Peyer's patch (tissue), 4 donors: ENCODE measurements at regions not wholly inside any gene's neighbourhood (a gene's known extent, or its start where the extent isn't known, plus 50 kb on each side); places are given as distances from the start of the nearest gene placed in this dataset.

Experiments used
- DNase-seq, 3 donors: peaks; one replicate each; pipeline ENCODE4 v3.0.0-alpha.2; 2017 to 2019
- H3K27ac ChIP-seq, 4 donors: fragments of 200-600 bp; sonication (generic); one replicate each; pipeline ENCODE4 v1.5.1; 2016 to 2019
- H3K27me3 ChIP-seq, 2 donors: fragments of 200-600 bp; sonication (generic); one replicate each; pipeline ENCODE4 v1.5.1; 2019
- H3K36me3 ChIP-seq, 3 donors: fragments of 200-600 bp; sonication (generic); one replicate each; pipeline ENCODE4 v1.5.1; 2016 to 2019
- H3K4me1 ChIP-seq, 4 donors: fragments of 200-600 bp; sonication (generic); one replicate each; pipeline ENCODE4 v1.5.1; 2016 to 2019
- H3K4me3 ChIP-seq, 4 donors: fragments of 200-600 bp; sonication (generic); 1 replicate in 3 of 4; 2 replicates in 1 of 4; pipeline ENCODE4 v1.5.1; 2016 to 2019; ENCODE audit warnings: mild to moderate bottlenecking in 1 of 4
- H3K9me3 ChIP-seq, 4 donors: fragments of 200-600 bp; sonication (generic); one replicate each; pipeline ENCODE4 v1.5.1; 2016 to 2019; ENCODE audit warnings: mild to moderate bottlenecking in 1 of 4
- CTCF ChIP-seq, 6 experiments: fragments of 450-650 bp in 4 of 6; fragments of 200-600 bp in 2 of 6; sonication (generic) in 1 of 6; IDR thresholded peaks; one replicate each; pipeline ENCODE4 v1.5.1; 2017 to 2019; ENCODE audit warnings: antibody characterized with exemption in 6 of 6, mild to moderate bottlenecking in 3 of 6, moderate library complexity in 1 of 6
- POLR2A ChIP-seq, 2 donors: fragments of 450-650 bp; IDR thresholded peaks; one replicate each; pipeline ENCODE4 v1.5.1; 2017; ENCODE audit warnings: antibody characterized with exemption in 2 of 2, mild to moderate bottlenecking in 2 of 2, moderate library complexity in 2 of 2

GRCh38 chr15:35755237-35755802 is 209.4 kb upstream of the DPH6 start:
- Histone ChIP-seq H3K27ac (no peak overlapping the region), H3K4me1 (no peaks in the 10 kb centered on the region), H3K27me3 (no peaks in the 10 kb centered on the region), H3K4me3 (no peak overlapping the region), H3K36me3 (no peaks in the 10 kb centered on the region), H3K9me3 (no peaks in the 10 kb centered on the region)
- no peak for DNase-seq
- no peak for TF ChIP-seq CTCF (IDR thresholded peaks at IDR 0.05)
- no peak for TF ChIP-seq POLR2A (IDR thresholded peaks at IDR 0.05)

DNA sequence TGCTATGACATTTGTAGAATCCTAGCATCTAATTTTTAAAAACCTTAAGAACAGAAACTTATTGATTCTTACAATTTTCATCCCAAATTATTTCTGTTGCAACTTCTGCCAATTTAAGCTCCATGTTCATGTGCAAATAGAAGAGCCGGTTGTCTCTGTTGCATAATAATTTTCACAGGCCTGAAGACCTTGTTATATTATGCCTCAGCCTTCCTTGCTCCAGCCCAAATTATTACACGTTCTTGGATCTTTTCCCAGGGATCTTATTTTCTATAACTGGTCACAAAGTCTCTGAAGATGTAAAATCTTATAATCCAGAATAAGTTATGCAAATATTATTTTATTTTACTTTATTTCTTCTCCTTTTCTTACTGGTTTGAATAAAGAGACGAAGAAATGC is 210.7 kb upstream of the DPH6 start:
- H3K4me1 ChIP-seq: no peaks in the 10 kb centered on the region
- H3K4me3 ChIP-seq: no peak overlapping the region
- no peaks in the 10 kb centered on the region for H3K27me3 ChIP-seq
- H3K9me3 ChIP-seq: no peaks in the 10 kb centered on the region
- TF ChIP-seq CTCF (IDR thresholded peaks at IDR 0.05) (no peak), POLR2A (IDR thresholded peaks at IDR 0.05) (no peak)
- H3K27ac ChIP-seq: no peak overlapping the region
- DNase-seq: no peak
- H3K36me3 ChIP-seq: no peaks in the 10 kb centered on the region

DNA sequence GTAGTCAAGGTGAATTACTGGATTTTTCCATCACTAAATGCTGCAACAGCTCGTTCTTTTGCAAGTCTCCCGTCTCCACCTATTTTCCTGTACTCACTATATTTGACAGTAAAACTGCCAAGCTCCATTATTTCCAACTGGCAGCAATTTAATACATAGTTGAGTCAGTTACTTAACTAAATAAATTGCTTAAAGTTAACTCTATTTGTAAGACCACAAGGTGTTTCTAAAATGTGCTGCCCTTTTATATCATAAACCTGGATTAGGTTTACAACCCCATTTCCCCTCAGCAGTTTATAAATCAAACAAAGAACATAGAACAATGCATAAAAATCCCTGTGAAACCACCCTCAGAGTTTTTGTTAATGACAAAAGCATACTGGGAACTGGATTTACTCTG is 211.4 kb upstream of the DPH6 start:
- H3K4me3 ChIP-seq: no peak overlapping the region
- H3K36me3 ChIP-seq: no peaks in the 10 kb centered on the region
- no peaks in the 10 kb centered on the region for H3K4me1 ChIP-seq
- TF ChIP-seq POLR2A (IDR thresholded peaks at IDR 0.05) (no peak), CTCF (IDR thresholded peaks at IDR 0.05) (no peak)
- no peak overlapping the region for H3K27ac ChIP-seq
- no peak for DNase-seq
- H3K27me3 ChIP-seq: no peaks in the 10 kb centered on the region
- H3K9me3 ChIP-seq: no peaks in the 10 kb centered on the region

DNA sequence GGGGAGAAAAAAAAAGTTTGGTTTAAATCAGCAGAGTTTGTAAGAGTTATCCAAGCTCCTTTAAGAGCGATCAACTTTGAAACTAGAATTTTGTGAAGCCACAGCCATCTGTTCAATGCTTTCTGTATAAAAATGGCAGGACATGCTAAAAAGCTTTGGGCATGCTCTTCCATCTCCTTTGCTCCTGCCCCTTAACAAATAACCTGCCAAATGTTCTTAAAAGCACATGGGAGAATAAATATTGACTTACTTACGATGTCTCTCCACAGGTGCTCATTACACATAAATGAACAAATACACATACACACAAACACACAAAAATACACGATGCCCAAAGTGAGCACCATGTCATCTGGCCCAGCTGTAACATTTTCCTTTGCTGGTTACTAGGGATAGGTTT is 211.8 kb upstream of the DPH6 start:
- no peak for DNase-seq
- Histone ChIP-seq H3K4me3 (no peak overlapping the region), H3K27me3 (no peaks in the 10 kb centered on the region), H3K27ac (no peak overlapping the region), H3K9me3 (no peaks in the 10 kb centered on the region), H3K36me3 (no peaks in the 10 kb centered on the region), H3K4me1 (no peaks in the 10 kb centered on the region)
- TF ChIP-seq POLR2A (IDR thresholded peaks at IDR 0.05): no peak
- no peak for TF ChIP-seq CTCF (IDR thresholded peaks at IDR 0.05)

DNA sequence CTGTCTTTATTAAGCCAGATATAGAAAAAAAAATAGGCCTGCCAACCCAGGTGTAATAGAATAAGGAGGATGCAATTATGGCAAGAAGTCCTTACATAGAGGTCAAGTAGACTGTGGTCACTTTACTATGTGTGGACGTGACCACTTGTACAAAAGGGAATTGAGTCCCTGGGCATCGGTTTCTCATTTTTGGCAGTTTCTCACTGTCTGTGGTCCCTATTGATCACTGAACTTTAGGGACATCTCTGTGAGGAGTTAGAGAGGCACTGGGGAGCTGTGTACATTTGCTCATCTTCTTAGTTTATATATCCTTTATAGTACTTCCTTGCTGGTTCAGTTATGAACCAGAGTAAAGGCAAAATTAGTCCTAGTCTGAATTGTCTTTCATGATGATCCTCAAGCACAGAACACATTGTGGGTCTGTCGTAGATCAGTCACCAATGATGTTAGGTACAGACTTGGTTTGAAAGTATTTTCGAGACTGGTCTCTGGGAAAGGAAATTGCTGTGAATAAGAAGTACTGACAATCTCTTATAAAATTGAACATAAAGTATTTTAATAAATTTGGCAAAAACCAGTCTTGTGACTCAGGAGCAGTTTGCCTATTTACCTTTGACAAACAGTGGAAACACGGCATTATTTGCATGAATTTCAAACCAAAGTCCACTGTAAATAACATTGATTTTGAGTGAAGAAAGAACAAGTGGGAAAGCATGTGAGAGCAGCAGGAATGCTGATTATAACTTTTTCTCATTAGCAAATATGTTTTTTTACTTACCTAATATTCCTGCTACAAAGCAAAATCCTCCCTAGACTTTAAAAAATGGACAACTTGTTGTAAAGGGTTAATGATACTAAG is 218.9 kb upstream of the DPH6 start:
- Histone ChIP-seq H3K4me1 (no peaks in the 10 kb centered on the region), H3K36me3 (no peaks in the 10 kb centered on the region), H3K27me3 (no peaks in the 10 kb centered on the region), H3K27ac (no peak overlapping the region), H3K4me3 (no peak overlapping the region), H3K9me3 (no peaks in the 10 kb centered on the region)
- no peak for TF ChIP-seq CTCF (IDR thresholded peaks at IDR 0.05)
- no peak for TF ChIP-seq POLR2A (IDR thresholded peaks at IDR 0.05)
- DNase-seq: no peak
